GM06990 (cell line): ENCODE measurements at regions not wholly inside any gene's neighbourhood (a gene's known extent, or its start where the extent isn't known, plus 50 kb on each side); places are given as distances from the start of the nearest gene placed in this dataset.

Source experiments
- DNase-seq: peaks from one replicate; pipeline ENCODE4 v3.0.0-alpha.2; 2011; ENCODE audit not compliant: insufficient read length; ENCODE audit errors: extremely low read depth
- H3K27me3 ChIP-seq: replicated peaks from 2 replicates; pipeline ENCODE4 v1.6.0; 2011; ENCODE audit warnings: low read length; ENCODE audit not compliant: control insufficient read depth, insufficient read depth
- H3K36me3 ChIP-seq: 2 replicates; pipeline ENCODE4 v1.5.1; 2011; ENCODE audit warnings: low read length; ENCODE audit not compliant: control insufficient read depth, insufficient read depth
- H3K4me3 ChIP-seq: replicated peaks from 2 replicates; pipeline ENCODE4 v1.5.1; 2011; ENCODE audit warnings: low read depth, mild to moderate bottlenecking, control low read depth, low read length
- TF ChIP-seq, protein P1 (sequence below): IDR thresholded peaks from 2 replicates; pipeline ENCODE4 v1.5.1; 2011; ENCODE audit warnings: low read length, control low read depth, mild to moderate bottlenecking, inconsistent platforms; ENCODE audit not compliant: insufficient read depth, poor library complexity, severe bottlenecking

DNA sequence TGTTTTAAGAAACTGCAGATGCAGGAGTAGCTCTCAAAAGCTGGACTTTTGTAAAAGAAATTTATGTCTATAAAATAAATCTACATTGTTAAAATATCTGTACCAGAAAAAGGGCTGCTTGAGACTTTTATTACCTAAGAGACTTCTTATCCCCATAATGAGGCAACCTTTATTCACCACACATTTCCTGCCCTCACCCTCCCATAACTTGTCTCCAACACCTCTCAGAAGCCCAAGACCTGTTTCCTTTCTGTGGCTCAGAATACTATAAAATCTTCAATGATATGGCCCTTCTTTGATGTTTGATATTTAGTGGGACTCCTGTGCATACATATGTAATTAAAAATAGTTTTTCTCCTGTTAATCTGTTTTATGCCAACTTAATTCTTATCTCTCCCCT is 141.5 kb upstream of the FER start:
- H3K4me3 ChIP-seq = no peak overlapping the region
- TF ChIP-seq, protein P1, sequence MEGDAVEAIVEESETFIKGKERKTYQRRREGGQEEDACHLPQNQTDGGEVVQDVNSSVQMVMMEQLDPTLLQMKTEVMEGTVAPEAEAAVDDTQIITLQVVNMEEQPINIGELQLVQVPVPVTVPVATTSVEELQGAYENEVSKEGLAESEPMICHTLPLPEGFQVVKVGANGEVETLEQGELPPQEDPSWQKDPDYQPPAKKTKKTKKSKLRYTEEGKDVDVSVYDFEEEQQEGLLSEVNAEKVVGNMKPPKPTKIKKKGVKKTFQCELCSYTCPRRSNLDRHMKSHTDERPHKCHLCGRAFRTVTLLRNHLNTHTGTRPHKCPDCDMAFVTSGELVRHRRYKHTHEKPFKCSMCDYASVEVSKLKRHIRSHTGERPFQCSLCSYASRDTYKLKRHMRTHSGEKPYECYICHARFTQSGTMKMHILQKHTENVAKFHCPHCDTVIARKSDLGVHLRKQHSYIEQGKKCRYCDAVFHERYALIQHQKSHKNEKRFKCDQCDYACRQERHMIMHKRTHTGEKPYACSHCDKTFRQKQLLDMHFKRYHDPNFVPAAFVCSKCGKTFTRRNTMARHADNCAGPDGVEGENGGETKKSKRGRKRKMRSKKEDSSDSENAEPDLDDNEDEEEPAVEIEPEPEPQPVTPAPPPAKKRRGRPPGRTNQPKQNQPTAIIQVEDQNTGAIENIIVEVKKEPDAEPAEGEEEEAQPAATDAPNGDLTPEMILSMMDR = no peak
- no peaks in the 10 kb centered on the region for H3K27me3 ChIP-seq
- no peak for DNase-seq
- H3K36me3 ChIP-seq = no peaks in the 10 kb centered on the region

DNA sequence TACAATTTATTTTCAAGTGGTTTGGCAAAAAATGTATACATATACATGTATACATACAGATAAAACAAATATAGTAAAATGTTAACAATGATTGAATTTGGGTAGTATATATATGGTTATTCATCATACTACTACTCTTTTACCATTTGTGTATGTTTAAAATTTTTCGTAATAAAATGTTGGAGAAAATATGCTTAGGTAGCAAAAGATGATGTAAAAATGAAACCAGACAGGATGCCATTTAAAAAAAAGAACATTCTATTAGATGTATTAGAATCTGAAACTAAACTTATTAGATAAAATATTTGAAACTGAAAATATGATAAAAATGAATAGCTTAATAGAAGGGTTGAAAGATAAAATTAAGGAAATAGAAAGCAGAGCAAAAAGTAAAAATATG is 144.9 kb upstream of the FER start:
- no peak overlapping the region for H3K4me3 ChIP-seq
- no peaks in the 10 kb centered on the region for H3K27me3 ChIP-seq
- TF ChIP-seq, protein P1 = no peak
- DNase-seq = no peak
- H3K36me3 ChIP-seq = no peaks in the 10 kb centered on the region

DNA sequence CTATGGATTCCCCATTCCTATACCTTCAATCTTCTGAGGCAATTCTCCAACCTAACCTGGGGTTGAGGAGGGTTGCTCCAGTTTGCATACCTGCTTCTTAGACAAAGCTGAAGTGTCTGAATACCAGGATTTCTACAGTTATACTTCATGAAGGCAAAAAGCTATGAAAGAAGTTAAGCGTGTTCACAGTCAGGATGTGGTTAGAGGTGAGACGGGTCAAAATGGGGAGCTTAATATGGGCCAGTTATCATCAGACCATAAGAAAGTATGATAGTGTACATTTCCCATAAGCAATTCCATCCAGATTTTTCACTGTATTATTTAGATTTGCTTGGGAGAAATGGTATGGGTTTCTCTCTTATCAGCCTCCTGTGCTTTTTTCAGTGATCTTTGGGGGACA is 156.9 kb upstream of the FER start:
- H3K27me3 ChIP-seq = no peaks in the 10 kb centered on the region
- TF ChIP-seq, protein P1 = no peak
- no peaks in the 10 kb centered on the region for H3K36me3 ChIP-seq
- no peak overlapping the region for H3K4me3 ChIP-seq
- no peak for DNase-seq

DNA sequence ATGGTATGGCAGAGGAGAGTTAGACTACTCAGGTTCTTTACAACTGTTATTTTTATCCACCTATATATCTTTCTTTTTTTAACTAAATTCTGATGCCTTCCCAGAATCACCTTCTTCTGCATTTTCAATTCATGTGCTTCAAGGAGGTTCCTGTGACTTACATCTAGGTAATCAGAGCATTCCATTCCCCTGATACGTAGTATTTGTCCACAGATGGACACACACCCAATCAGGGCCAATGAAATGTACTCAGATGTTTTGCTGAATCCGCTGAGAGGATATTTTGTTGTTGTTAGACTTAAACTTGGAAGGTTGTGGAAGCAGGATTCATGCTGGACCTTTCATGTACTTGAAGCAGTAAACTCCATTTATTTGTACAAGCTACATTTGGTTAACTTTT is 159.4 kb upstream of the FER start:
- no peaks in the 10 kb centered on the region for H3K27me3 ChIP-seq
- no peak overlapping the region for H3K4me3 ChIP-seq
- no peaks in the 10 kb centered on the region for H3K36me3 ChIP-seq
- no peak for DNase-seq
- TF ChIP-seq, protein P1 = no peak

DNA sequence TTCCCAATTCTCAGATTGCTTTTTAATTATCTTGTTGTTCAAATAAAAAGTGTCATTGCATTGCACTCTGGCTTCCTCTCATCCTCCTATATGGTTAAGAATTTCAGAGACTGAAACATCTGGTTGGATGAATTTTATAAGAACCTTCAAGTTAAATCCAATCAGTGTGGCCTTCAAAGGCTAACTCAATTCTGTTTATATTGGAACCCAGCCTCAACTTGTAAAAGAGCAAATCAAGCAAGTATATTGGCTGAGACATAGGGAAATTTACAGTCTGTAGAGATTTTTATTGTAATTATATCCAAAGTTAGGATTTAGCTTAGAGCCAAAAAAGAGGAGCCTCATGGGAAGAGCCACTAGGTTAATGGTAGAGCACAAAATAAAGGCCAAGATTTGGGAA is 159.9 kb upstream of the FER start:
- TF ChIP-seq, protein P1 = no peak
- Histone ChIP-seq H3K4me3 (no peak overlapping the region), H3K36me3 (no peaks in the 10 kb centered on the region), H3K27me3 (no peaks in the 10 kb centered on the region)
- DNase-seq = no peak

DNA sequence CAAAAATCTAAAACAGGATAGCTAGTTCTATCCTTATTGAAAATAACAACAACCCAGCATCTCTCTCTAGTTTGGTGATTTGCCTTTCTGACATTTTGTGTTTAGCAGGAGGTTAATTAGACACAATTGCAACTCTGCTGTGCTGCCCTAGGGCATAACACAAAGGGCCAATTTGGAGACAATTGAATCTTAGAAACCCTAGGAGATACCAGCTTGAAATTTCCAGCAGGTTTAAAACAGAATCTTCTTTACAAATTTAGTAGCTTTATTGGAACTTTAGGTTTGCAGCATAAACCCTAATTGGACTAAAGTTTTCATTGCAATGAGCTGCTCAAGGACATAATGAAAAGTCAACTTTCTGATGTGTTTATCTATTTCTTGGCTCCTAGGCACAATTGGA is 166.7 kb upstream of the FER start:
- TF ChIP-seq, protein P1 = no peak
- Histone ChIP-seq H3K27me3 (no peaks in the 10 kb centered on the region), H3K4me3 (no peak overlapping the region), H3K36me3 (no peaks in the 10 kb centered on the region)
- no peak for DNase-seq
